ENCODE measurements at regions not wholly inside any gene's neighbourhood (a gene's known extent, or its start where the extent isn't known, plus 50 kb on each side); places are given as distances from the start of the nearest gene placed in this dataset.

DNA sequence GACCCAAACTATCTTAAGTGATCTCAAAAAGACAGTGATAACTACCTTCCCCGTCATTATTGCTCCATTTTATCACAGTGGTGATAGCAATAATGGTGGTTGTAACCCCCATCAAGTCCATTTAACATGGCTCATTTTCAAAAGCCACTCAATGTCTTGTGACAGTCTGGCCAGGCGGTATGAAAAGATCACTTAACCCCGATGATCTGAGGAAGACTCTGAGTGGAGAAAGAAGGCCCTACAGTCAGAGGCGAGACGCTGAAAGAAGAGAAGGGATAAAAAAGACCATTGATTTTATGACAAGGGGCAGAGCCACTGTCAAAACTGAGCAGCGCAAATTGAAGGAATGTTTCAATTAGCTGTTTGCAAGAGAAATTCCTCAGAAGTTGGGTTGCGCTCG, 417.2 kb upstream of the PBX1 start:
- POLR2A ChIA-PET = no interaction called here
- BruUV-seq (replicated peaks) = no TSS peak
- ATAC-seq = no peak

GRCh38 chr1:164154622-164155021, 404.4 kb upstream of the PBX1 start:
- ATAC-seq (no peak), DNase-seq (ENCODE audit: low read depth, low spot score) (no peak)
- Histone ChIP-seq H3K27ac (ENCODE audit: low read depth, low read length) (no peak overlapping the region), H3K36me3 (ENCODE audit: control insufficient read depth in 1 of 2, insufficient read depth in 2 of 2, low read length in 2 of 2) (no peaks in the 10 kb centered on the region), H3K4me2 (ENCODE audit: low read length) (no peak overlapping the region), H4K20me1 (ENCODE audit: insufficient read depth) (no peaks in the 10 kb centered on the region), H3K79me2 (ENCODE audit: insufficient read depth, low read length) (no peaks in the 10 kb centered on the region), H3K27me3 (ENCODE audit: insufficient read depth, low read length) (no peaks in the 10 kb centered on the region), H3K4me1 (ENCODE audit: control insufficient read depth in 1 of 2, insufficient read depth in 2 of 2, low read length in 2 of 2) (no peaks in the 10 kb centered on the region), H3K9ac (ENCODE audit: low read length) (no peak overlapping the region), H3K9me2 (ENCODE audit: insufficient read depth) (no peaks in the 10 kb centered on the region), H3K4me3 (replicated peaks in 1 of 2; ENCODE audit: low read depth in 1 of 2, low read length in 2 of 2) (no peak overlapping the region), H2AFZ (ENCODE audit: low read depth, low read length, poor library complexity, severe bottlenecking) (no peak overlapping the region), H3K9me3 (ENCODE audit: control insufficient read depth in 1 of 2, insufficient read depth in 1 of 2, low read depth in 1 of 2, low read length in 2 of 2) (no peaks in the 10 kb centered on the region)
- ChIA-PET CTCF (no interaction called here), RAD21 (ENCODE audit: low non-redundant PET in 1 of 2, low total read pairs in 2 of 2, uncharacterized antibody in 2 of 2, unreplicated experiment in 2 of 2) (no interaction called here), POLR2A (no interaction called here)
- intact Hi-C loops (cut with micrococcal nuclease) = no loop called here
- no TSS peak for BruUV-seq (replicated peaks)
- TF ChIP-seq ZNF274 (IDR thresholded peaks at IDR 0.05; ENCODE audit: low read depth, low read length) (no peak), TCF7L2 (IDR thresholded peaks at IDR 0.05; ENCODE audit: borderline replicate concordance, extremely low read depth, insufficient read depth, insufficient read length) (no peak)

More for the DNA sequence above, 417.2 kb upstream of the PBX1 start:
- intact Hi-C loops (cut with micrococcal nuclease) = no loop called here
- no peaks in the 10 kb centered on the region for H3K27me3 ChIP-seq (ENCODE audit: insufficient read depth, low read length)
- H3K27ac ChIP-seq (ENCODE audit: low read depth, low read length) = no peak overlapping the region
- no peaks in the 10 kb centered on the region for H3K79me2 ChIP-seq (ENCODE audit: insufficient read depth, low read length)
- H3K4me1 ChIP-seq (ENCODE audit: control insufficient read depth in 1 of 2, insufficient read depth in 2 of 2, low read length in 2 of 2) = no peaks in the 10 kb centered on the region
- TF ChIP-seq, protein P1, sequence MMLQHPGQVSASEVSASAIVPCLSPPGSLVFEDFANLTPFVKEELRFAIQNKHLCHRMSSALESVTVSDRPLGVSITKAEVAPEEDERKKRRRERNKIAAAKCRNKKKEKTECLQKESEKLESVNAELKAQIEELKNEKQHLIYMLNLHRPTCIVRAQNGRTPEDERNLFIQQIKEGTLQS (IDR thresholded peaks at IDR 0.05) = no peak
- TF ChIP-seq SIN3A (IDR thresholded peaks at IDR 0.05; ENCODE audit: low read depth) (no peak), TCF7L2 (IDR thresholded peaks at IDR 0.05; ENCODE audit: borderline replicate concordance, extremely low read depth, insufficient read depth, insufficient read length) (no peak), ZFX (IDR thresholded peaks at IDR 0.05) (no peak), POLR2A (IDR thresholded peaks at IDR 0.05; ENCODE audit: borderline replicate concordance, extremely low read depth, insufficient read depth, insufficient read length) (no peak), ELF1 (IDR thresholded peaks at IDR 0.05; ENCODE audit: borderline replicate concordance, low read depth) (no peak), YY1 (IDR thresholded peaks at IDR 0.05; ENCODE audit: extremely low read depth, insufficient replicate concordance, low read depth, low read length) (no peak), EZH2phosphoT487 (IDR thresholded peaks at IDR 0.05; ENCODE audit: borderline replicate concordance) (no peak)
- H3K36me3 ChIP-seq (ENCODE audit: control insufficient read depth in 1 of 2, insufficient read depth in 2 of 2, low read length in 2 of 2) = no peaks in the 10 kb centered on the region
- no peaks in the 10 kb centered on the region for H3K9me2 ChIP-seq (ENCODE audit: insufficient read depth)
- H3K9me3 ChIP-seq (ENCODE audit: control insufficient read depth in 1 of 2, insufficient read depth in 1 of 2, low read depth in 1 of 2, low read length in 2 of 2) = no peaks in the 10 kb centered on the region
- ChIA-PET RAD21 (ENCODE audit: low non-redundant PET in 1 of 2, low total read pairs in 2 of 2, uncharacterized antibody in 2 of 2, unreplicated experiment in 2 of 2) (no interaction called here), CTCF (no interaction called here)
- no peak overlapping the region for H2AFZ ChIP-seq (ENCODE audit: low read depth, low read length, poor library complexity, severe bottlenecking)
- no peak for DNase-seq (ENCODE audit: low read depth, low spot score)
- H3K4me3 ChIP-seq (replicated peaks in 1 of 2; ENCODE audit: low read depth in 1 of 2, low read length in 2 of 2) = no peak overlapping the region
- H3K4me2 ChIP-seq (ENCODE audit: low read length) = no peak overlapping the region
- H3K9ac ChIP-seq (ENCODE audit: low read length) = no peak overlapping the region
- no peaks in the 10 kb centered on the region for H4K20me1 ChIP-seq (ENCODE audit: insufficient read depth)

Data from HCT116 (cell line).